ENCODE measurements at regions not wholly inside any gene's neighbourhood (a gene's known extent, or its start where the extent isn't known, plus 50 kb on each side); places are given as distances from the start of the nearest gene placed in this dataset.

DNA sequence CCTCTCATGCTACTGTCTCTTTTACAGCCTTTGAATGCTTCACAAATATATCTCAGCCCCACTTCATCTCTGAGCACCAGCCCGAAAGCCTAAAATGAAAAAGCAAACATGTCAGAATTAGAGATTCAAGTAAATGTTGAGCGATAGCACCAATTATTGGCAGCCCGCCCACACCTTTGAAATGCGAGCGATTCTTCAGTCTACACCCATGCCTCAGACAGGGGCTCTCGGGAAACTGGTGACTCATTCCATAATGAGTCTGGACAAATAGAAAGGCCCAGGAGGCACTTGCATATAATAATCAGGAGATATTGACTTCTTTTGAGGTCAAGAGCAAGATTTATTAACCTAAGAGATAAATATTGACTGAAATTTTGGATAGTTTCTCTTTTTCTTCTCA lies 487.3 kb upstream of the PTBP2 start:
- DNase-seq (ENCODE audit: low read depth, low spot score) (peak; percentile 2), FAIRE-seq (no peak)
- Histone ChIP-seq H3K4me3 (ENCODE audit: control insufficient read depth in 2 of 3, extremely low read depth in 1 of 3, insufficient read depth in 2 of 3, low read depth in 1 of 3, low read length in 3 of 3) (no peak overlapping the region), H3K4me2 (ENCODE audit: control insufficient read depth, extremely low read depth, insufficient read depth, low read depth, low read length) (no peak overlapping the region), H3K9me1 (ENCODE audit: control insufficient read depth, extremely low read depth, insufficient read depth, low read length) (no peaks in the 10 kb centered on the region), H2AFZ (ENCODE audit: control insufficient read depth, low read length) (no peak overlapping the region), H3K27ac (ENCODE audit: control insufficient read depth, insufficient read depth, low read length) (no peak overlapping the region), H3K4me1 (ENCODE audit: control insufficient read depth, extremely low read depth, insufficient read depth, low read length) (no peaks in the 10 kb centered on the region), H4K20me1 (ENCODE audit: control insufficient read depth, extremely low read depth, insufficient read depth, low read length) (no peaks in the 10 kb centered on the region), H3K36me3 (ENCODE audit: control insufficient read depth in 2 of 2, extremely low read depth in 1 of 2, insufficient read depth in 2 of 2, low read length in 2 of 2) (no peaks in the 10 kb centered on the region), H3K9me3 (ENCODE audit: control insufficient read depth, low read depth, low read length) (no peaks in the 10 kb centered on the region), H3K27me3 (ENCODE audit: control insufficient read depth, extremely low read depth, insufficient read depth, low read length) (no peaks in the 10 kb centered on the region), H3K79me2 (ENCODE audit: control insufficient read depth, insufficient read depth, low read length) (no peaks in the 10 kb centered on the region), H3K9ac (ENCODE audit: control insufficient read depth, extremely low read depth, insufficient read depth, low read length) (no peak overlapping the region)
- TF ChIP-seq, protein P1, sequence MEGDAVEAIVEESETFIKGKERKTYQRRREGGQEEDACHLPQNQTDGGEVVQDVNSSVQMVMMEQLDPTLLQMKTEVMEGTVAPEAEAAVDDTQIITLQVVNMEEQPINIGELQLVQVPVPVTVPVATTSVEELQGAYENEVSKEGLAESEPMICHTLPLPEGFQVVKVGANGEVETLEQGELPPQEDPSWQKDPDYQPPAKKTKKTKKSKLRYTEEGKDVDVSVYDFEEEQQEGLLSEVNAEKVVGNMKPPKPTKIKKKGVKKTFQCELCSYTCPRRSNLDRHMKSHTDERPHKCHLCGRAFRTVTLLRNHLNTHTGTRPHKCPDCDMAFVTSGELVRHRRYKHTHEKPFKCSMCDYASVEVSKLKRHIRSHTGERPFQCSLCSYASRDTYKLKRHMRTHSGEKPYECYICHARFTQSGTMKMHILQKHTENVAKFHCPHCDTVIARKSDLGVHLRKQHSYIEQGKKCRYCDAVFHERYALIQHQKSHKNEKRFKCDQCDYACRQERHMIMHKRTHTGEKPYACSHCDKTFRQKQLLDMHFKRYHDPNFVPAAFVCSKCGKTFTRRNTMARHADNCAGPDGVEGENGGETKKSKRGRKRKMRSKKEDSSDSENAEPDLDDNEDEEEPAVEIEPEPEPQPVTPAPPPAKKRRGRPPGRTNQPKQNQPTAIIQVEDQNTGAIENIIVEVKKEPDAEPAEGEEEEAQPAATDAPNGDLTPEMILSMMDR (optimal IDR thresholded peaks at IDR 0.05 in 1 of 3, IDR thresholded peaks at IDR 0.05 in 1 of 3, conservative IDR thresholded peaks at IDR 0.05 in 1 of 3; ENCODE audit: extremely low read depth in 1 of 3, insufficient read depth in 2 of 3, low read length in 3 of 3) = no peak
- no peak for TF ChIP-seq EZH2 (IDR thresholded peaks at IDR 0.05; ENCODE audit: low read length)
- dilution Hi-C loops (cut with MboI; ENCODE audit: extremely low pct_ligation_motif_present, low sequenced_read_pairs) = no loop called here

DNA sequence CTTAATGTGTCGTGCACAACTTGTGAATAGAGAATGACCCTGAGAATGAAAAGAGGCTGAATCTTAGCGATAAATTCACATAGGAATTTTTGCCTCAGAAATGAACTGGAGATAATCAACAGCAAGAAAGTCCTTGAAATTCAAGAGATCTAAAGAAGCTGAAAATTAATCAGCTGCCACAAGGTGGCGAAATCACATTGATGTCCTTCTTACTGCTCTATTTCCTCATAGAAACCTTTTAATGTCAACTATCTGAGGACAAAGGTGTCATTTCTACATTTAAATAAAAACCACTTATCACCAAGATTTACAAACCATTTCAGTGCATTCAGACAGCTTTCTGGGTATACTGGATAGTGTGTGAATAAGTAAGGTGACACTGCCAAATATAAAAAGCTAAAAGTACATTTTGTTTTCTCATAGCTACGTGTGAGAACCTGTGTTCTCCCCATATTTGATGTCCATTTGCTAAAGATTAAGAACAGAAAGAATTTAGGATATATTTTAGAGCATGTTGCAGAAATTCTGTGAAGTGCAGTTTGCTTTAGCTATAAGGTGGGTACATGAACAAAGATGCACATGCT lies 485.3 kb upstream of the PTBP2 start:
- Histone ChIP-seq H4K20me1 (ENCODE audit: control insufficient read depth, extremely low read depth, insufficient read depth, low read length) (no peaks in the 10 kb centered on the region), H3K9me3 (ENCODE audit: control insufficient read depth, low read depth, low read length) (no peaks in the 10 kb centered on the region), H3K4me1 (ENCODE audit: control insufficient read depth, extremely low read depth, insufficient read depth, low read length) (no peaks in the 10 kb centered on the region), H3K9me1 (ENCODE audit: control insufficient read depth, extremely low read depth, insufficient read depth, low read length) (no peaks in the 10 kb centered on the region), H3K27ac (ENCODE audit: control insufficient read depth, insufficient read depth, low read length) (no peak overlapping the region), H3K36me3 (ENCODE audit: control insufficient read depth in 2 of 2, extremely low read depth in 1 of 2, insufficient read depth in 2 of 2, low read length in 2 of 2) (no peaks in the 10 kb centered on the region), H3K4me2 (ENCODE audit: control insufficient read depth, extremely low read depth, insufficient read depth, low read depth, low read length) (no peak overlapping the region), H3K27me3 (ENCODE audit: control insufficient read depth, extremely low read depth, insufficient read depth, low read length) (no peaks in the 10 kb centered on the region), H2AFZ (ENCODE audit: control insufficient read depth, low read length) (no peak overlapping the region), H3K4me3 (ENCODE audit: control insufficient read depth in 2 of 3, extremely low read depth in 1 of 3, insufficient read depth in 2 of 3, low read depth in 1 of 3, low read length in 3 of 3) (no peak overlapping the region), H3K79me2 (ENCODE audit: control insufficient read depth, insufficient read depth, low read length) (no peaks in the 10 kb centered on the region), H3K9ac (ENCODE audit: control insufficient read depth, extremely low read depth, insufficient read depth, low read length) (no peak overlapping the region)
- TF ChIP-seq, protein P1 (optimal IDR thresholded peaks at IDR 0.05 in 1 of 3, IDR thresholded peaks at IDR 0.05 in 1 of 3, conservative IDR thresholded peaks at IDR 0.05 in 1 of 3; ENCODE audit: extremely low read depth in 1 of 3, insufficient read depth in 2 of 3, low read length in 3 of 3) = peak in 2 of 3 experiments; percentile 48 to 56
- no peak for TF ChIP-seq EZH2 (IDR thresholded peaks at IDR 0.05; ENCODE audit: low read length)
- DNase-seq (ENCODE audit: low read depth, low spot score) (peak; percentile 2), FAIRE-seq (peak; percentile 72)
- dilution Hi-C loops (cut with MboI; ENCODE audit: extremely low pct_ligation_motif_present, low sequenced_read_pairs) = no loop called here

Measured in keratinocyte (primary cell).